Colonic mucosa (tissue), 4 donors: ENCODE measurements at regions not wholly inside any gene's neighbourhood (a gene's known extent, or its start where the extent isn't known, plus 50 kb on each side); places are given as distances from the start of the nearest gene placed in this dataset.

ENCODE experiments used
- DNase-seq: peaks from one replicate; pipeline ENCODE4 v3.0.0-alpha.2; 2020
- H3K27ac ChIP-seq: fragments of 200-600 bp; one replicate; pipeline ENCODE4 v1.8.0; 2021
- H3K27me3 ChIP-seq: fragments of 200-600 bp; one replicate; pipeline ENCODE4 v1.8.0; 2021
- H3K36me3 ChIP-seq: fragments of 200-600 bp; one replicate; pipeline ENCODE4 v1.8.0; 2021
- H3K4me1 ChIP-seq: fragments of 200-600 bp; one replicate; pipeline ENCODE4 v1.8.0; 2021; ENCODE audit warnings: mild to moderate bottlenecking
- H3K4me3 ChIP-seq: fragments of 200-600 bp; one replicate; pipeline ENCODE4 v1.8.0; 2021
- H3K9ac ChIP-seq, 2 donors: one replicate each; pipeline ENCODE4 v1.7.0; 2013; ENCODE audit warnings: control low read depth in 2 of 2, low read depth in 2 of 2, low read length in 2 of 2
- H3K9me3 ChIP-seq: fragments of 200-600 bp; one replicate; pipeline ENCODE4 v1.8.0; 2021
- intact Hi-C: fragments of 100-400 bp; cut with DNase I; formaldehyde crosslinking; loops from one replicate; pipeline ENCODE4 v1.14.1; 2022
- TF ChIP-seq, protein P1 (sequence below): fragments of 200-600 bp; IDR thresholded peaks from one replicate; pipeline ENCODE4 v1.8.0; 2022; ENCODE audit warnings: antibody characterized with exemption, mild to moderate bottlenecking
- donor health status: healthy.
- donor health status: DM: no; HTN: no; CAD: no.
- donor health status: DM: no; HTN: no; CAD: no.

DNA sequence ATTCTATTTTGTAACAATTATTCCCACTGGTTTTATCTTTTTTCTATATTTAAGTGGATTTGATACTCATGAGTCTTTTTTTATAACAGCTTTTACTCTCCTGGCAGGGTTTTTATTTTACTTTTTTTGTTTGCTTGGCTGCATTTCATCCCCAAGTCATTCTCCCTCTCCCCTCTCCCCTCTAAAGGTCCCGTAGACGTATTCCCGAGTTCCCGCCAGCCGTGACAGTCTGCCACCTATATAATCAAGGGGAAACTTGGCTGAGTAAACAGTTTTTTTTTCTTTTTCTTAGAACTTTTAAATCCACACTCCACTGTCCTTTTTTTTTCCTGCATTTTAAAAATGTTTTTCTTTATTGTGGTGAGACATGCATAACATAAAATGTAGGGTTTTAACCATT is 433.1 kb upstream of the HS6ST1 start:
- Histone ChIP-seq H3K4me1 (no peaks in the 10 kb centered on the region), H3K27ac (no peak overlapping the region), H3K9ac (no peak overlapping the region), H3K27me3 (no peaks in the 10 kb centered on the region), H3K36me3 (no peaks in the 10 kb centered on the region), H3K9me3 (no peaks in the 10 kb centered on the region), H3K4me3 (no peak overlapping the region)
- TF ChIP-seq, protein P1, sequence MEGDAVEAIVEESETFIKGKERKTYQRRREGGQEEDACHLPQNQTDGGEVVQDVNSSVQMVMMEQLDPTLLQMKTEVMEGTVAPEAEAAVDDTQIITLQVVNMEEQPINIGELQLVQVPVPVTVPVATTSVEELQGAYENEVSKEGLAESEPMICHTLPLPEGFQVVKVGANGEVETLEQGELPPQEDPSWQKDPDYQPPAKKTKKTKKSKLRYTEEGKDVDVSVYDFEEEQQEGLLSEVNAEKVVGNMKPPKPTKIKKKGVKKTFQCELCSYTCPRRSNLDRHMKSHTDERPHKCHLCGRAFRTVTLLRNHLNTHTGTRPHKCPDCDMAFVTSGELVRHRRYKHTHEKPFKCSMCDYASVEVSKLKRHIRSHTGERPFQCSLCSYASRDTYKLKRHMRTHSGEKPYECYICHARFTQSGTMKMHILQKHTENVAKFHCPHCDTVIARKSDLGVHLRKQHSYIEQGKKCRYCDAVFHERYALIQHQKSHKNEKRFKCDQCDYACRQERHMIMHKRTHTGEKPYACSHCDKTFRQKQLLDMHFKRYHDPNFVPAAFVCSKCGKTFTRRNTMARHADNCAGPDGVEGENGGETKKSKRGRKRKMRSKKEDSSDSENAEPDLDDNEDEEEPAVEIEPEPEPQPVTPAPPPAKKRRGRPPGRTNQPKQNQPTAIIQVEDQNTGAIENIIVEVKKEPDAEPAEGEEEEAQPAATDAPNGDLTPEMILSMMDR: no peak
- DNase-seq: no peak
- intact Hi-C loops: no loop called here

DNA sequence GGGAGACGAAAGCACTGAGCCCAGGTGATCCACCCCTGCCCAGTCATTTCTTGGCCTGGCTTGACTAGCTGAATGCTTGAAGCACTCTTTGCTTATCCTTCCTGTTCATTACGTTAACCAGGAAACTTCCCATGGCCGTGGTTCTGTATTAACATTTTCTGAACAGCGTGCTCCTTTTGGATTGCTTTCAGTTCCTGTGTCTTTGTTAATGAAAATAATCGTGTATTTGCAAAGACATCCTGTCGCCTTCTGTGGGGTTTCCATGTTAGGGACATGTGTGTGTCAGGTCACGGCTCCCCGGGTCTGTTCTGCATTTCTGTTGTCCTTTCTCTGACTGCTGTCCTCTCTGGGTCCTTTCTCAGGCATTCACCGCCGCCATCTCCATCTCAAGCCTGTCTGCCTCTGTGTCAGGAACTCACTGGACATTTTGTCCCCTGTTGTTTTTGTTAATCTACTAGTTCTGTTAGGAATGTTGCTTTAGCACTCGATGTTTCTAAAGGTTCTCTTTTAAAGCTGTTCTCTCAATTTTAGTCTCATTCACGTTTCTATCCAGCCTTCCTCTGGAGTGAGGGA is 434.1 kb upstream of the HS6ST1 start:
- no peak overlapping the region for H3K9ac ChIP-seq
- intact Hi-C loops: no loop called here
- no peak overlapping the region for H3K4me3 ChIP-seq
- H3K27me3 ChIP-seq: no peaks in the 10 kb centered on the region
- no peaks in the 10 kb centered on the region for H3K9me3 ChIP-seq
- no peaks in the 10 kb centered on the region for H3K4me1 ChIP-seq
- no peaks in the 10 kb centered on the region for H3K36me3 ChIP-seq
- DNase-seq: no peak
- TF ChIP-seq, protein P1: no peak
- H3K27ac ChIP-seq: no peak overlapping the region

DNA sequence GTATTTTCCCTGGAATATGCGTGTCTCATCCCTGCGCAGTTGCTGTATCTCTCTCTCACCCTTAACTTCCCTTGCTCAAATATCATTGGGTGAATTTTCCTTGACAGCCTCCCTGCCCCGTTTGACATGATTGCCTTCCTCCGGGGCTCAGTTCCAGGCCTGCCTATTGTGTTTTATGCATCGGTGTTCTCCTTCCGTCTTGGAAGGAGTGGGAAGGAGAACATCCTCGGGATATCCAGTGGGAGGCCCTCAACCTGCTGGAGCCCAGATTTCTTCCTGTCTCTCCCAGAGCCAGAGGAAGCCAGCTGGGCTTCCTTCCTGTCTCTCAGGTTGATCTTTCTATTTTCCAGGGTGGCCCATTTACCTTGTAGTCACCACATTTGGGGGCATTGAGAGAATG is 434.7 kb upstream of the HS6ST1 start:
- intact Hi-C loops: no loop called here
- H3K4me1 ChIP-seq: no peaks in the 10 kb centered on the region
- H3K9ac ChIP-seq: no peak overlapping the region

DNA sequence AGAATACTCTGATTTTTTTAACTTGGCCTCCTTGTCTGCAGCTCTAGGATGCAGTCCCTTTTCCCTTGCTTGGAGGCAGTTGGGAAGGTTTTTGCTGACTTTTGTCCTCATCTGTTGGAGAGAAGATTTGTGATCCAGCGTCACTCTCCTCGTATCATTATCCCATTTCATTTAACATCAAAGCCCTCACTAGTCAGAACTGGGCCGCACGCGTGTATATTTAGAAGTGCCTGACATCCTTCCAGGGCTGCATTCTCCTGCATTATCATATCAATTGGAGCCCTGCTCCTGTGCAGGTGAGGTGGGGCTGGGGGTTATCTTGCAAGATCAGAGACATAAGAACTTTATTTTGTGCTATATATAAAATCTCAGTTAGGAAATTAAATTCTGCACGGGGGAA is 435.1 kb upstream of the HS6ST1 start:
- no peak overlapping the region for H3K27ac ChIP-seq
- H3K4me3 ChIP-seq: no peak overlapping the region
- no peaks in the 10 kb centered on the region for H3K9me3 ChIP-seq
- intact Hi-C loops: no loop called here
- DNase-seq: no peak
- TF ChIP-seq, protein P1: no peak
- H3K36me3 ChIP-seq: no peaks in the 10 kb centered on the region
- no peaks in the 10 kb centered on the region for H3K4me1 ChIP-seq
- H3K9ac ChIP-seq: no peak overlapping the region
- no peaks in the 10 kb centered on the region for H3K27me3 ChIP-seq

More for the DNA sequence above, 434.7 kb upstream of the HS6ST1 start:
- no peak for DNase-seq
- Histone ChIP-seq H3K9me3 (no peaks in the 10 kb centered on the region), H3K27ac (no peak overlapping the region), H3K27me3 (no peaks in the 10 kb centered on the region), H3K36me3 (no peaks in the 10 kb centered on the region), H3K4me3 (no peak overlapping the region)
- TF ChIP-seq, protein P1: no peak

DNA sequence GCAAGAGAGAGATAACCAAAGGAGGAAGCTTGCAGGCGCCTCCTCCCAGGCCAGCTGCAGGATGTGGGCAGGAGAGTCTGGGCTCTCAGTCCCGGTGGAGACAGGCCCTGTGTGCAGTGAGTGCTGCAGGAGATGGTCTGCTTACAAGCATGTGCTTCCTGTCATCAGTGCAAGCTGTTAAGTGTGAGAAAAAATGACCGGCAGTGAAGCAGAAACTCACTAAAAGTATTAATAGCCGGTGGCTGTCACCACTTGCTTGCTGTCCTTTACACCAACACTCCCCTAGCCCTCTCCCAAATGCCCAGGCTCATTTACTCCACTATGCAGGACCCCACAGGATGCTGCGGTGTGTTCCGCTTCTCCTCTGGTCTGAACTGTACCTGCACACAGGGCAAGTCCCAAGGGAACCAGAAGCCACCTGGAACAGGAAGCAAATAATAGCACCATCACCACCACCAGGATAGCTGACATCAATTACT is 435.6 kb upstream of the HS6ST1 start:
- no peaks in the 10 kb centered on the region for H3K36me3 ChIP-seq
- H3K4me1 ChIP-seq: no peaks in the 10 kb centered on the region
- H3K9ac ChIP-seq: no peak overlapping the region
- H3K4me3 ChIP-seq: no peak overlapping the region
- no peaks in the 10 kb centered on the region for H3K27me3 ChIP-seq
- intact Hi-C loops: no loop called here
- no peak for DNase-seq
- no peak overlapping the region for H3K27ac ChIP-seq
- no peaks in the 10 kb centered on the region for H3K9me3 ChIP-seq
- TF ChIP-seq, protein P1: no peak
